Left renal pelvis (tissue), 4 donors: ENCODE measurements at regions not wholly inside any gene's neighbourhood (a gene's known extent, or its start where the extent isn't known, plus 50 kb on each side); places are given as distances from the start of the nearest gene placed in this dataset.
"Not testable (repeated sequence)": the region's sequence is repeated elsewhere in the genome, so short reads cannot be mapped to it uniquely, and the experiment has no call there.

Source experiments
- DNase-seq, 4 donors: peaks; one replicate each; pipeline ENCODE4 v3.0.0-alpha.2; 2013; ENCODE audit warnings: low read depth in 4 of 4, low spot score in 3 of 4

GRCh38 chr10:53108317-53108934 is 335.8 kb upstream of the MBL2 start:
- no peak for DNase-seq

- no peak for DNase-seq
Observed at GRCh38 chr10:53107711-53108110, 335.1 kb upstream of the MBL2 start.

GRCh38 chr10:53102424-53102823 is 329.8 kb upstream of the MBL2 start:
- no peak for DNase-seq

- DNase-seq, result no peak
Observed at GRCh38 chr10:53093878-53094277, 321.3 kb upstream of the MBL2 start.

GRCh38 chr10:53091574-53091973 is 319.0 kb upstream of the MBL2 start:
- DNase-seq, result no peak

GRCh38 chr10:53088961-53089360 is 316.4 kb upstream of the MBL2 start:
- no peak for DNase-seq

- no peak for DNase-seq
Observed at GRCh38 chr10:53079283-53079682, 306.7 kb upstream of the MBL2 start.

- no peak for DNase-seq
Observed at GRCh38 chr10:53076948-53077347, 304.4 kb upstream of the MBL2 start.

- no peak for DNase-seq
Observed at GRCh38 chr10:53075469-53075868, 302.9 kb upstream of the MBL2 start.

- DNase-seq, result no peak
Observed at GRCh38 chr10:53072144-53072543, 299.6 kb upstream of the MBL2 start.

GRCh38 chr10:53071505-53072125 is 299.0 kb upstream of the MBL2 start:
- DNase-seq, result no peak

- no peak for DNase-seq
Observed at GRCh38 chr10:53069013-53069412, 296.4 kb upstream of the MBL2 start.

- peak; percentile 7 to 22 (median 13) for DNase-seq
Observed at GRCh38 chr10:53064614-53065013, 292.0 kb upstream of the MBL2 start.

GRCh38 chr10:53063805-53064204 is 291.2 kb upstream of the MBL2 start:
- no peak for DNase-seq

GRCh38 chr10:53052521-53053164 is 280.1 kb upstream of the MBL2 start:
- no peak for DNase-seq

- DNase-seq, result no peak
Observed at GRCh38 chr10:53045315-53045714, 272.7 kb upstream of the MBL2 start.

- not testable (repeated sequence) for DNase-seq
Observed at GRCh38 chr10:53035823-53036222, 263.2 kb upstream of the MBL2 start.

GRCh38 chr10:53033396-53033795 is 260.8 kb upstream of the MBL2 start:
- no peak for DNase-seq

GRCh38 chr10:53029872-53030849 is 257.6 kb upstream of the MBL2 start:
- peak; percentile 60 to 81 (median 68) for DNase-seq

- no peak for DNase-seq
Observed at GRCh38 chr10:53029449-53029848, 256.9 kb upstream of the MBL2 start.

GRCh38 chr10:53025765-53026164 is 253.2 kb upstream of the MBL2 start:
- DNase-seq, result not testable (repeated sequence)
